GM23248 (cell line): ENCODE measurements at regions not wholly inside any gene's neighbourhood (a gene's known extent, or its start where the extent isn't known, plus 50 kb on each side); places are given as distances from the start of the nearest gene placed in this dataset.

Source experiments
- EZH2 ChIP-seq: fragments of 200-600 bp; sonication (generic); IDR thresholded peaks from 2 replicates; pipeline ENCODE4 v1.6.1; 2018; ENCODE audit warnings: antibody characterized with exemption, mild to moderate bottlenecking; ENCODE audit not compliant: insufficient read depth, poor library complexity, severe bottlenecking
- EZH2phosphoT487 ChIP-seq: fragments of 200-600 bp; sonication (generic); IDR thresholded peaks from 2 replicates; pipeline ENCODE4 v1.6.1; 2018; ENCODE audit warnings: antibody characterized with exemption, moderate library complexity, mild to moderate bottlenecking, low read depth; ENCODE audit not compliant: insufficient read depth

GRCh38 chr17:77441940-77442339 lies 301.2 kb downstream of the SEC14L1 start:
- TF ChIP-seq EZH2phosphoT487 (no peak), EZH2 (no peak)
